Stimulated activated naive CD8-positive, alpha-beta T cell treated with anti-CD3 and anti-CD28 coated beads, Interleukin-15, Interleukin-2, amounts not matched to agents 100 ng/mL and 50 ng/mL, for 24 hours (primary cell): ENCODE measurements at regions not wholly inside any gene's neighbourhood (a gene's known extent, or its start where the extent isn't known, plus 50 kb on each side); places are given as distances from the start of the nearest gene placed in this dataset.

Experiments
- H3K27ac Mint-ChIP-seq: one replicate; pipeline ENCODE4 v1.8.0; 2021; ENCODE audit warnings: mild to moderate bottlenecking, mixed read lengths
- H3K27me3 Mint-ChIP-seq: one replicate; pipeline ENCODE4 v1.8.0; 2021; ENCODE audit warnings: mixed read lengths
- H3K36me3 Mint-ChIP-seq: one replicate; pipeline ENCODE4 v1.8.0; 2021; ENCODE audit warnings: low read depth, mixed read lengths
- H3K4me1 Mint-ChIP-seq: one replicate; pipeline ENCODE4 v1.8.0; 2021; ENCODE audit warnings: low read depth, mixed read lengths
- H3K4me3 Mint-ChIP-seq: one replicate; pipeline ENCODE4 v1.8.0; 2021; ENCODE audit warnings: mild to moderate bottlenecking, mixed read lengths
- H3K9me3 Mint-ChIP-seq: one replicate; pipeline ENCODE4 v1.8.0; 2021; ENCODE audit warnings: mixed read lengths

DNA sequence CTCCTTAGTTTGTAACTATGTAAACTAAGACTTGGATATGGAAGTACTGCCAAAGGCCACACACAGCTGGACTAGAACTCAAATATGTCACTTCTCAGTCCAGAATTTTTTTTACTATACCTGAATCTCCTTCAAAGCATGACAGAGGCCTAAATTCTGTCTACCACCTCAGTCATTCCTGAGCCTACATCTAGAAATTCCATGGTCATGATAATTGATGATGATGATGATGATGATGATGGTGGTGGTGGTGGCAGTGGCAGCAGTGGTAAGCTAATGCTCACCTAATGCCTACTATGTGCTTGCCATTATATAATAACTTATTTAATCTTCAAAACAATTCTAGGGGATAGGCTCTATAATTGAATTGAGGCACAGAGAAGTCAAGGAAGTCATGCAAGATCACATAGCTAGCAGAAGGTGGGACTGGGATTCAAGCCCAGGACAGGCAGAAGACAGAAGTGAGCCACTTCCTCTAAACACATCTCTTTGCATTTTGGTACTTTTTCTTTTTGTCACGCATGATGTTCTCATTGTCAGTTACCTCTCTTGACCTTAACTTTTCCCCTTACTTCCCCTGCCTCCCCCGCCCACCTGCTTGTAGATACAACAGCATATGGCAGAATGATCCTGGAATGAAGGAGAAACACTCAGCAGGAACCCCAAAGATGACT lies 539.3 kb downstream of the TNS1 start:
- no peak overlapping the region for H3K27ac Mint-ChIP-seq
- no peak overlapping the region for H3K4me3 Mint-ChIP-seq
- H3K36me3 Mint-ChIP-seq = no peaks in the 10 kb centered on the region
- H3K27me3 Mint-ChIP-seq = no peaks in the 10 kb centered on the region
- no peaks in the 10 kb centered on the region for H3K4me1 Mint-ChIP-seq
- no peaks in the 10 kb centered on the region for H3K9me3 Mint-ChIP-seq

DNA sequence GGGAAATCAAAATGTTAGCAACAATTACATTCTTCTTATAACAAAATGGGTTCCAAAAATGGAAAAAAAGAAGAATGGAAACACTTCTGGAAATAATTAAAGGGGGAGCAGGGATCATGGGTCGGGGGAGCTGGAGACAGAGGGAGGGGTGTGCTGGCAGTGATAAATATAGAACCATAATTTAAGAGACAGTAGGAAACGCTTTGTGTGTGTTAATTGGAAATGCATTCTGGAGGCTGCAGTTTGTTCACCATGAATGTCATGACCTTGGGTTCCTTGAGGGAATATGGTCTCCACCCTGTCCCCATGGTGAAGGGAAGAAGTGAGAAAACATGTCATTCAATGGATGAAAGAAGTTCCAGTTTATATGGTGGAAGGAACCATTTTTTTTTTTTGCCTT lies 540.7 kb downstream of the TNS1 start:
- H3K4me1 Mint-ChIP-seq = no peaks in the 10 kb centered on the region
- H3K9me3 Mint-ChIP-seq = peaks cover 6% of the 10 kb centered on the region
- H3K4me3 Mint-ChIP-seq = no peak overlapping the region
- no peaks in the 10 kb centered on the region for H3K27me3 Mint-ChIP-seq
- peaks cover 6% of the 10 kb centered on the region for H3K36me3 Mint-ChIP-seq
- no peak overlapping the region for H3K27ac Mint-ChIP-seq

DNA sequence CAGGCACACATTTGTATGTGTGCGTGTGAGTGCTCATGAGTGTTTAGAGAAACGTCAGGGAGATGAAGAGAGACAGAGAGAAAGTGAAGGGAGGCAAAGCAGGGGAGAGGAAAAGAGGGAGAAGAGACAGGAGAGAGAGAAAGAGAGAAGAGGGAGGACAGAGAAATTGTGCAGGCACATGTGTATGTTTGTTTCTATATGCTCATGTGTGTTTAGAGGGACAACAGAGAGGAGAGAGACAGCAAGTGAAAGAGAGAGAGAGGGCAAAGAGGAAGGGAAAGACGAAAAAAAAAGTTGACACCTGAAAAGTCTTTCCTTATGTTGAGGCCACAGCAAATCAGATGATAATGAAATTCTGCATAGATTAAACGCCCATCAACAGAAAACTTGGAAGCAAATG lies 541.1 kb downstream of the TNS1 start:
- Mint-ChIP-seq H3K27me3 (no peaks in the 10 kb centered on the region), H3K9me3 (peaks cover 6% of the 10 kb centered on the region), H3K36me3 (peaks cover 6% of the 10 kb centered on the region), H3K27ac (no peak overlapping the region), H3K4me3 (no peak overlapping the region), H3K4me1 (no peaks in the 10 kb centered on the region)

DNA sequence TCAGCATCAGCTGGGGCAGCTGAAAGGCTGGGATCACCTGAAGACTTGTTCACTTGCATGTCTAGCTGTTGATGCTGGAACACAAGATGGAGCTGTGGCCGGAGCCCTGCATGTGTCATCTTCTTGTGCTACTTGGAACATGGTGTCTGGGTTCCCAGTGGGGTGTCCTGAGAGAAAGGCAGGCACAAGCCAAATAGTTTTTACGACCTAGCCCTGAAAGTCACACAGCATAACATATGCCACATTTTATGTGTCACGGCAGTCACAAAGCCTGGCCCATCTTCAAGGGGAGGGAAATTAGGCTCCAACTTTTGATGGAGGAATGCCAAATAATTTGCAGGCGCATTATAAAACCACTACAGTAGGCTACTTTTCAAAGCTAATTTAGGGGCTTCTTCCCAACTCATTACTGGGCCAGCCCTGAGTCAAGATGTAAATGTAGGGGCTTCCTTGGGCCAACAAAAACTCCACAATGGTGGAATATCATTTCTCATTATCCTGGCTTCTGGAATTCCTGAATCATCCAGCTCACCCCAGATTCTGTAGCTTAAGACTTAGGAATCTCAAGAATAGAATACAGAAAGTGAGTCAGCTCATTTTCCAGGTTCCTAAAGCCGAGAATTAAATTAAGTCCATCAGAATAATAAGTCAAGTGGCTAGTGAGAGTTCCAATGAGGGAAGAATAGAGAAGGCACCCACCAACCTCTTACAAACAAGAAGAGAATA lies 543.0 kb downstream of the TNS1 start:
- Mint-ChIP-seq H3K27ac (no peak overlapping the region), H3K4me3 (no peak overlapping the region), H3K4me1 (no peaks in the 10 kb centered on the region), H3K27me3 (no peaks in the 10 kb centered on the region), H3K9me3 (peaks cover 6% of the 10 kb centered on the region), H3K36me3 (peaks cover 6% of the 10 kb centered on the region)

DNA sequence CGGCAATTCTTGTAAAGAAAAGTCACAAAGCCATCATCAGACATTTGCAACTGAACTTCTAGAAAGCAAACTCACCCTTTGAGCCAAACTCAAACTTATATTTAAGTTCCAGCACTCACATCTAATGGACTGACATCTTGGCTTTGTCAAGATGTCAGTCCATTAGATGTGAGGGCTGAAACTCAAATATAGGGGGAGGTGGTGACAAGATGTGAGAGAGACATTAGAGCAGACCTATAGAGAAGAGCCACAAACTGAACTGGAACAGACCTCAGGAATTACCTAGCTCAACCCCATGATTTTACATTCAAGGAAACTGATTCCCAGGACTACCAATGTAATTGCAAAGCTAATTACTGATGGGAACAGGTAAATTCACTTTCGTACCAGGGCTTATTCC lies 543.8 kb downstream of the TNS1 start:
- H3K27me3 Mint-ChIP-seq = no peaks in the 10 kb centered on the region
- no peaks in the 10 kb centered on the region for H3K4me1 Mint-ChIP-seq
- H3K4me3 Mint-ChIP-seq = no peak overlapping the region
- H3K27ac Mint-ChIP-seq = no peak overlapping the region
- peaks cover 6% of the 10 kb centered on the region for H3K36me3 Mint-ChIP-seq
- peaks cover 6% of the 10 kb centered on the region for H3K9me3 Mint-ChIP-seq

DNA sequence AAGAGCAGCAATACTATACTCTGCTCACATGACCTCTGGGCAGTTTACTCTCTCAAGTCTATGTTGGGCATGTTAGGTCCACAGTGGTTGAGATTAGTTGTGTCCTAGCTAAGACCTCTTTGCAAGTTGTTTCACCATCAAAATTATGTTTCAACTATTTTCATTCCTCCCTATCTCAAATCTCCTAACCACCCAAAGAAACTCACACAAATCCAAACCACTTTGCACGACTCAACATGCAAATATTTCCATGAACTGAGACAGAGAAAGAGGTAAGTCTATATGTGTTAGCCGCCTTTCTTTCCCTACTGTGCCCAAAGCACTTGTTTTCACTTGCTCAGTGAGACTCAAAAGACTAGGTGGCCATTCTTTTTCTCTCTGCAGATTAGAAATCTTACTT lies 546.8 kb downstream of the TNS1 start:
- Mint-ChIP-seq H3K4me3 (no peak overlapping the region), H3K36me3 (peaks cover 6% of the 10 kb centered on the region), H3K27ac (no peak overlapping the region), H3K4me1 (peaks cover 10% of the 10 kb centered on the region), H3K27me3 (no peaks in the 10 kb centered on the region), H3K9me3 (peaks cover 6% of the 10 kb centered on the region)

DNA sequence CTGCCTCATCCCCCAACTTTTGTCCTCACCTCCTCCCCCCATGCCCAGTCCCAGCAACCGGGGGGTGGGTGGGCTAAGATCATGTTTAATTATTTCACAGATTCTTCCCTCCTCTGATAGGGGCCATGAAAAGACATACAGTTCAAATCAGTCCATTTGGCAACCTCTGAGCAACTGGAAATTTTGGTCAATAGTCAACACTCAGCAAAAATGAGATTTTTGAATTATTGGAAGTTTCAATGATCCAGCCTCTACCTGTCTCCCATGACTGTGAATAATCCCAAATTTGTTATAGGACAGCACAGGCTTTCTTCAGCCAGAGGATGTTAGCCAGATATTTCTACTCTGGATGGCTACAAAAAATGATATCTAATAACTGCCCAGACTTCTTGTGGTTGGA lies 549.9 kb downstream of the TNS1 start:
- H3K36me3 Mint-ChIP-seq = peaks cover 6% of the 10 kb centered on the region
- H3K9me3 Mint-ChIP-seq = peaks cover 6% of the 10 kb centered on the region
- H3K4me3 Mint-ChIP-seq = no peak overlapping the region
- H3K27ac Mint-ChIP-seq = no peak overlapping the region
- peaks cover 10% of the 10 kb centered on the region for H3K4me1 Mint-ChIP-seq
- H3K27me3 Mint-ChIP-seq = no peaks in the 10 kb centered on the region

DNA sequence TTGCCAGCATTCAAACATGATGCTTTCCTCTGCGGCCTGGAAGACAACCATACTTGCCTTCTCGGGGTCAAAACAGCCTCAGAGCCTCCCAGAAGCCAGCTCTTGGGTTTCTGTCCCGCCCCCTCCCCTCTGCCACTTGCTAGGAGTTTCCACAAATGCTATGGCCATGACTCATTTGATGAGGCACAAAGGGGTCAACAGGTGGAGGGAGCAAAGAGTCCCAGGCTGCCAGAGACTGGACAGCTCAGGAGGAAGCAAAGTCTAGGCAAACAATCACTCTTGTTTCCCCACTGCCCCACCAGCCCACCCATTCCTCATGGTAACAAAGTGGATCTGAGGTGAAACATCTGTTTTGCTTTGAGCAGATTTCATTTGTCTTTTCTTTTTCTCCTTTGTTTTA lies 551.1 kb downstream of the TNS1 start:
- Mint-ChIP-seq H3K4me3 (no peak overlapping the region), H3K36me3 (no peaks in the 10 kb centered on the region), H3K27ac (peak overlapping the region; percentile 37)

DNA sequence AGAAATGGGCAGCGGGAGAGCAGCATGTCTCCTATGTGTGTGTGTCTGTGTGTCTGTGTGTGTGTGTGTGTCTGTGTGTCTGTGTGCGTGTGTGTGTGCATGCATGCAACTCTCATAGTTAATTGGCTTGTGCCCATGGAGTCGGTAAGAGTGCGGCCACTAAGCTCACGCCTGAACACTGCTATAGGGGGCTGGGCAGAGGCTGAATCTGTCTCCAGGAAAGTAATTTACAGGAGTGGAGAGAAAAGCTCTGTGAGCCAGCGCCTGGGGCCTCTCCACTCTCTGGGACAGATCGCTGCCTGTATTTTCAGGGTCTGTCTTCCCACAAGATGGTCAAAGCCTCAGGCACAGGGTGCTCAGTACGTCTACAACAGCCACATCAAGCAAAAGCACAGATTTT lies 553.4 kb downstream of the TNS1 start:
- Mint-ChIP-seq H3K27ac (no peak overlapping the region), H3K4me3 (no peak overlapping the region), H3K9me3 (no peaks in the 10 kb centered on the region), H3K4me1 (peaks cover 10% of the 10 kb centered on the region), H3K27me3 (no peaks in the 10 kb centered on the region), H3K36me3 (no peaks in the 10 kb centered on the region)

More for the DNA sequence above, 551.1 kb downstream of the TNS1 start:
- Mint-ChIP-seq H3K27me3 (no peaks in the 10 kb centered on the region), H3K9me3 (no peaks in the 10 kb centered on the region), H3K4me1 (peaks cover 10% of the 10 kb centered on the region)

DNA sequence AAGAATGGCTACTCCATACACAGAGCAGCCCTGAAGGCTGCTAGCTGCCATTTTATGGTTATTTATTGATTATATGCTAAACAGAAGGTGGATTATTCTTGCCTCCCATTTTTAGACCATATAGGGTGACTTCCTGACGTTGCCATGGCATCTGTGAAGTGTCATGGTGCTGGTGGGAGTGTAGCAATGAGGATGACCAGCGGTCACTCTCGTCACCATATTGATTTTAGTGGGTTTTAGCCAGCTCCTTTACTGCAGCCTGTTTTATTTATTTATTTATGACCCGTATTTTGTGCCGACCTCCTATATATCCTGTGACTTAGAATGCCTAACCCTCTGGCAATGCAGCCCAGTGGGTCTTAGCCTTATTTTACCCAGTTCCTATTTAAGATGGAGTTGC lies 553.9 kb downstream of the TNS1 start:
- H3K4me3 Mint-ChIP-seq = no peak overlapping the region
- H3K27ac Mint-ChIP-seq = no peak overlapping the region
- H3K27me3 Mint-ChIP-seq = no peaks in the 10 kb centered on the region
- peaks cover 10% of the 10 kb centered on the region for H3K4me1 Mint-ChIP-seq
- no peaks in the 10 kb centered on the region for H3K36me3 Mint-ChIP-seq
- no peaks in the 10 kb centered on the region for H3K9me3 Mint-ChIP-seq

DNA sequence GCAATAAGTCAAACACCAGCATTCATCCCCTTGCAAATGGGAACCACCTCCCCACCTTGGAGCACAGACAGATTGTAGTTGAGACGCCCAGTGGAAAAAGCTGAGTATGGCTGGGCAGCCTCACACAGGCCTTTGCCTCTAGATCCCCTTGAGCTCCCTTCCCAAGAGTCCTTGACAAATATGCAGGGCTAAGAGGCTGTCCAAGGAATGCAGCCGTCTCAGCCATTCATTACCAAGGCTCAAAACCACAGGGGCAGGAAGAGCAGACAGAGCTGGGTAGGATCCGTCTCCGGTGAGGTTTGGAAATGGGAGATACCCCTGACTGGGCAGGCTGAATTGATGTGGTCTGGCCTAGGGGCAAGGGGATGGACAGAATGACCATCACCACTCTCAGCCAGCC lies 557.1 kb downstream of the TNS1 start:
- no peak overlapping the region for H3K27ac Mint-ChIP-seq
- no peak overlapping the region for H3K4me3 Mint-ChIP-seq
- H3K9me3 Mint-ChIP-seq = no peaks in the 10 kb centered on the region
- H3K4me1 Mint-ChIP-seq = no peaks in the 10 kb centered on the region
- no peaks in the 10 kb centered on the region for H3K27me3 Mint-ChIP-seq
- H3K36me3 Mint-ChIP-seq = no peaks in the 10 kb centered on the region

DNA sequence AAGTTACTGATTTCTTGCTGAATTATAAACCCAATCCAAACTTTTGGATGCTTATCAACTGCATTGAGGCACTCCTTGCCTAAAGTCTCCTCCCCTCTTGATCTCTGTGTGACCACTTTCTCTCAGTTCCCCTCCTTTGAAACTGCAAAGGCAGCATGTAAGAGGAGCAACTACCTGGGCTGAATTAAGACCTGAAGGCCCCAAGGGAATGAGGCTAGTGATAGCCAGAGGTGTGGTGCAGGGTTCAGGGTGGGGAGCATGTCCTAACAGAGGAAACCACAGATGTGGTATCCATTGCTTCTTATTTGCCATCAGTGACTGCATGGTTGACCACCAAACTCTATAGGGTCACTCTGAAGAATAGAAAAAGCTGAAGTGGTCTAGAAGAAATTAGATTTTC lies 557.9 kb downstream of the TNS1 start:
- no peaks in the 10 kb centered on the region for H3K27me3 Mint-ChIP-seq
- H3K27ac Mint-ChIP-seq = no peak overlapping the region
- no peaks in the 10 kb centered on the region for H3K36me3 Mint-ChIP-seq
- H3K4me1 Mint-ChIP-seq = peaks cover 5% of the 10 kb centered on the region
- no peaks in the 10 kb centered on the region for H3K9me3 Mint-ChIP-seq
- H3K4me3 Mint-ChIP-seq = no peak overlapping the region

DNA sequence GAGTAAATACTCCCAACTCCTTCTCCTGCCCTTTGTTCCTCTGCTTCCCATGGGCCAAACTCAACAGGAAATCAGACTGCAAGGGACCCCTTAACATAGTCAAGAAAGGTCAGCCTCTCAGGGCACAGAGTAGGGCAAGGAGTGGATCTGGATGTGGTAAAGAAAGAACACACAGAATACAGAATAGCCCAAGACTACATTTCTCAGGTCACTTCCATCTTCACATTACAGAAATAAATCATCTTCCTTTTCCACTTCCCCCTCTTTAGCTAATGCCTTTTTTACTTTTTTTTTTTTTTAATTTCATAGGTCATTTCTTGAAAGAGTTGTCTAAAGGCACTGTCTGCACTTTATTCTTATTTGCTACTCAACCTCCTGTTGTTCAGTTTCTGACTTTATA lies 558.3 kb downstream of the TNS1 start:
- Mint-ChIP-seq H3K36me3 (no peaks in the 10 kb centered on the region), H3K9me3 (no peaks in the 10 kb centered on the region), H3K27me3 (no peaks in the 10 kb centered on the region), H3K4me1 (peaks cover 7% of the 10 kb centered on the region), H3K27ac (no peak overlapping the region), H3K4me3 (no peak overlapping the region)

DNA sequence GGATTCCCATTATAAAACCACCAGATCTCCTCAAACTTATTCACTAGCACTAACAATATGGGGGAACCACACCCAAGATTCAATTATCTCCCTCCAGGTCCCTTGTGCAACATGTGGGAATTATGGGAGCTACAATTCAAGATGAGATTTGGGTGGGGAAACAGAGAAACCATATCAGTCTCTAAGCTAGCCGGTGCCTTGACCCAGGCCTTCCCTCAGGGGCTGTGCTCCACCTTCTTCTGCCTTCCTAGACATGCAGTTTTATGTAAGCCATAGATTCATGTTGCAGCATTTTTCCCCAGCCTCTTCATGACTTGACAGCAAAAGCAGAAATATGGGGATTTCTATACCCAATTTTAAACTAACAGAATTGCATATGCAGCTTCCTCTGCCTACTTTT lies 559.2 kb downstream of the TNS1 start:
- no peaks in the 10 kb centered on the region for H3K27me3 Mint-ChIP-seq
- no peaks in the 10 kb centered on the region for H3K9me3 Mint-ChIP-seq
- H3K27ac Mint-ChIP-seq = no peak overlapping the region
- no peak overlapping the region for H3K4me3 Mint-ChIP-seq
- H3K36me3 Mint-ChIP-seq = no peaks in the 10 kb centered on the region
- peaks cover 7% of the 10 kb centered on the region for H3K4me1 Mint-ChIP-seq

DNA sequence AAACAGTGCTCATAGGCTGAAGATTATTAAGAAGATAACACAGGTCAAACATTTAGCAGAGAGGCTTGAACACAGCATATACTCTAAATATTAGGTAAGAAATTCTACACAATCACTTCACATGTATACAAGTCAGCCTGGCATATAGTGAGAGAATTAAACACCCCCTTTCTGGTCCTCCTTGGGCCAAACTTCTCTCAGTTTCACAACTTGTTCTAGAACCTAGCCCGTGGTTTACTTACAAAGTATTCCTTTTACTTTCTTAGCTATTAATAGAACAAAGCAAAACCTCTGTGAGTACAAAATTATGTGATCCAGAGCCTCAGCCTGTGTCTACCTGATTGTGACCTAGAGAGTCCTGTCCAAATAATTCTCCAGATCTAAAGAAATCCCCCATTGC lies 562.8 kb downstream of the TNS1 start:
- H3K4me3 Mint-ChIP-seq = no peak overlapping the region
- no peak overlapping the region for H3K27ac Mint-ChIP-seq
- H3K36me3 Mint-ChIP-seq = no peaks in the 10 kb centered on the region
- peaks cover 4% of the 10 kb centered on the region for H3K27me3 Mint-ChIP-seq
- H3K9me3 Mint-ChIP-seq = no peaks in the 10 kb centered on the region
- H3K4me1 Mint-ChIP-seq = peaks cover 7% of the 10 kb centered on the region

DNA sequence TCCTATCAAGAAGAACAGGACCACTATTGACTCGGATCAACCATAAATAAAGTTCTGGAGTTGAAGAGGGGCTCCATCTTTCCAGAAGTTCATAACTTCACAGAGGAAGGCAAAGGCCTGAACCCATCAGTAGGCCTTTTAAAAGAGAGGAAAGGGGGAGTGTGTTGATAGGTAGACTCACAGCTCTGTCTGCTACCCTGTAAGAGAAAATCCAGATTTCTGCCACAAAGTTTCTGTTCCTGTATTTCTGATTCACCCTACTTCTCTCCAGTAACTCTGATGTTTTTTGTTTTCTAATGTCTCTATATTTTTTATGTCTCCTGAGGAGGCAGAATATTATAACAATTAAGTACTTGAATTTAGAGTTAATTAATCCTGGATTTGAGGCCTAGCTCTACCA lies 564.0 kb downstream of the TNS1 start:
- H3K4me1 Mint-ChIP-seq = peaks cover 15% of the 10 kb centered on the region
- H3K9me3 Mint-ChIP-seq = no peaks in the 10 kb centered on the region
- H3K27ac Mint-ChIP-seq = no peak overlapping the region
- peaks cover 4% of the 10 kb centered on the region for H3K27me3 Mint-ChIP-seq
- no peaks in the 10 kb centered on the region for H3K36me3 Mint-ChIP-seq
- H3K4me3 Mint-ChIP-seq = no peak overlapping the region
